ENCODE measurements at regions not wholly inside any gene's neighbourhood (a gene's known extent, or its start where the extent isn't known, plus 50 kb on each side); places are given as distances from the start of the nearest gene placed in this dataset.

- no peak for TF ChIP-seq EZH2 (IDR thresholded peaks at IDR 0.05; ENCODE audit: borderline replicate concordance, control insufficient read depth, low read depth, low read length)
Observed at GRCh38 chr16:59892376-59892775, 1158.3 kb upstream of the GOT2 start (continued).

DNA sequence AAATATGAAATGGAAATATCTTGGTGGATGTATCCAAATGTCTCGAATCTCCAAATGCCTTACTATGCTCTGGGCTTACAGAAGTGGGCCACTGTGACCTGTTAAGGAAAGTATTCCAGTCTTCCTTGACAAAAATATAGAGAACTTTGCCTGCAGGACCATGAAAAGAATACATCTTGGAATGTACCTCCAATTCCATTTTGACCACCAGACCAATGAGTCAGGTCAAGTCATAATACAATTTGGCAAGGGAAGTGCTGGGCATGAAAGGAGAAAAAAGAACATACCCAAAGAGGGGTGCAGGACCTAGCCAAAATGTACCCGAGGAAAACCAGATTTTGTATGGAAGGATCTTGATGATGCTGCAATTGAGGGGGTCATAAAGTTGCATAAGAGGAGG lies 1153.7 kb upstream of the GOT2 start:
- H3K36me3 ChIP-seq (ENCODE audit: control insufficient read depth in 2 of 2, insufficient read depth in 2 of 2, low read length in 1 of 2): no peaks in the 10 kb centered on the region
- POLR2A ChIA-PET: no interaction called here
- in situ Hi-C loops (cut with MboI) (no loop called here), intact Hi-C loops (cut with micrococcal nuclease; ENCODE audit: unreplicated experiment) (no loop called here)
- WGBS (ENCODE audit: insufficient coverage, insufficient replicate concordance, low lambda C conversion rate, missing lambda C conversion rate): 5% methylated on average over 2 of the region's 2 CpGs
- H3K27ac ChIP-seq (ENCODE audit: control insufficient read depth, insufficient read depth): no peak overlapping the region
- CTCF ChIA-PET: no interaction called here
- H4K20me1 ChIP-seq (ENCODE audit: control insufficient read depth, insufficient read depth): no peaks in the 10 kb centered on the region
- FAIRE-seq: no peak
- BruUV-seq (replicated peaks): no TSS peak
- RAD21 ChIA-PET (ENCODE audit: unreplicated experiment): no interaction called here
- H3K79me2 ChIP-seq (ENCODE audit: control insufficient read depth, insufficient read depth, low read length): no peaks in the 10 kb centered on the region
- no peak for TF ChIP-seq YY1 (IDR thresholded peaks at IDR 0.05; ENCODE audit: low read depth, low read length)
- H3K4me3 ChIP-seq: no peak overlapping the region
- no peaks in the 10 kb centered on the region for H3K4me1 ChIP-seq (ENCODE audit: control insufficient read depth, insufficient read depth, low read length)
- no peak overlapping the region for H3K9ac ChIP-seq (ENCODE audit: control insufficient read depth, insufficient read depth, low read length)
- no peaks in the 10 kb centered on the region for H3K9me3 ChIP-seq (replicated peaks; ENCODE audit: control insufficient read depth, insufficient read depth, low read length)
- no peak for DNase-seq (ENCODE audit: low read depth, low spot score)
- H3K4me2 ChIP-seq (ENCODE audit: control insufficient read depth, insufficient read depth): no peak overlapping the region
- no peaks in the 10 kb centered on the region for H3K27me3 ChIP-seq (replicated peaks in 1 of 2; ENCODE audit: control insufficient read depth in 2 of 2, insufficient read depth in 2 of 2, low read length in 1 of 2)
- SMC1A ChIA-PET (ENCODE audit: uncharacterized antibody, unreplicated experiment): no interaction called here
- H2AFZ ChIP-seq (ENCODE audit: control insufficient read depth, low read depth, low read length): no peak overlapping the region
- no peak for ATAC-seq

DNA sequence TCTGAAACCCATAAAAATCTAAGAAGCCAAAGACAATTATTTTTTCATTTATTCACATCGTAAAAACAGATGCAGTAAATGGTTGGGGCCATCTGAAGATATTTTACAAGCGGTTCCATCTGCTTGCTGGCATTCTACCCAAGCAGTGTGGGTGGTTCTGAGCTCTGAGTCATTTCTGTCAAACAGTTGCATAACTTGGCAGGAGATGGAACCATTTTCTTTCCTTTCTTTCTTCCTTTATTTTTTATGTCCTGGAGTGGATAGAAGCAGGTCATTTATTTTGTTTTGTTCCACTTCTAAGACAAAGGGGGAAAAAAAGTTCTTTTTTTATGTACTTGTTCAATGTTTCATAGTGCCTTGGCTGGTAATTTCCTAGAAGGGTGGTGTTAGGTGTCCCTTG lies 1151.9 kb upstream of the GOT2 start:
- Histone ChIP-seq H2AFZ (ENCODE audit: control insufficient read depth, low read depth, low read length) (no peak overlapping the region), H3K27me3 (replicated peaks in 1 of 2; ENCODE audit: control insufficient read depth in 2 of 2, insufficient read depth in 2 of 2, low read length in 1 of 2) (no peaks in the 10 kb centered on the region), H3K9me3 (replicated peaks; ENCODE audit: control insufficient read depth, insufficient read depth, low read length) (no peaks in the 10 kb centered on the region), H3K36me3 (ENCODE audit: control insufficient read depth in 2 of 2, insufficient read depth in 2 of 2, low read length in 1 of 2) (no peaks in the 10 kb centered on the region), H3K4me3 (no peak overlapping the region), H3K4me2 (ENCODE audit: control insufficient read depth, insufficient read depth) (no peak overlapping the region), H3K9ac (ENCODE audit: control insufficient read depth, insufficient read depth, low read length) (no peak overlapping the region), H3K79me2 (ENCODE audit: control insufficient read depth, insufficient read depth, low read length) (no peaks in the 10 kb centered on the region), H3K4me1 (ENCODE audit: control insufficient read depth, insufficient read depth, low read length) (no peaks in the 10 kb centered on the region), H3K27ac (ENCODE audit: control insufficient read depth, insufficient read depth) (no peak overlapping the region), H4K20me1 (ENCODE audit: control insufficient read depth, insufficient read depth) (no peaks in the 10 kb centered on the region)
- DNase-seq (ENCODE audit: low read depth, low spot score) (no peak), FAIRE-seq (no peak), ATAC-seq (no peak)
- in situ Hi-C loops (cut with MboI) (no loop called here), intact Hi-C loops (cut with micrococcal nuclease; ENCODE audit: unreplicated experiment) (no loop called here)
- ChIA-PET POLR2A (no interaction called here), RAD21 (ENCODE audit: unreplicated experiment) (no interaction called here), SMC1A (ENCODE audit: uncharacterized antibody, unreplicated experiment) (no interaction called here), CTCF (no interaction called here)
- 3% methylated on average over 2 of the region's 2 CpGs for WGBS (ENCODE audit: insufficient coverage, insufficient replicate concordance, low lambda C conversion rate, missing lambda C conversion rate)
- no TSS peak for BruUV-seq (replicated peaks)
- TF ChIP-seq SP1 (IDR thresholded peaks at IDR 0.05; ENCODE audit: low read depth, low read length) (no peak), BRCA1 (IDR thresholded peaks at IDR 0.05; ENCODE audit: low read depth, low read length) (no peak), CHD1 (IDR thresholded peaks at IDR 0.05; ENCODE audit: low read depth, low read length) (no peak), MXI1 (IDR thresholded peaks at IDR 0.05; ENCODE audit: low read depth, low read length) (no peak), ZNF592 (IDR thresholded peaks at IDR 0.05) (no peak), MEF2B (IDR thresholded peaks at IDR 0.05; ENCODE audit: partially characterized antibody, poor library complexity, severe bottlenecking) (no peak), WRNIP1 (IDR thresholded peaks at IDR 0.05; ENCODE audit: borderline replicate concordance, low read depth, low read length) (no peak), CREB1 (IDR thresholded peaks at IDR 0.05; ENCODE audit: low read depth) (no peak)
- TF ChIP-seq, protein P1, sequence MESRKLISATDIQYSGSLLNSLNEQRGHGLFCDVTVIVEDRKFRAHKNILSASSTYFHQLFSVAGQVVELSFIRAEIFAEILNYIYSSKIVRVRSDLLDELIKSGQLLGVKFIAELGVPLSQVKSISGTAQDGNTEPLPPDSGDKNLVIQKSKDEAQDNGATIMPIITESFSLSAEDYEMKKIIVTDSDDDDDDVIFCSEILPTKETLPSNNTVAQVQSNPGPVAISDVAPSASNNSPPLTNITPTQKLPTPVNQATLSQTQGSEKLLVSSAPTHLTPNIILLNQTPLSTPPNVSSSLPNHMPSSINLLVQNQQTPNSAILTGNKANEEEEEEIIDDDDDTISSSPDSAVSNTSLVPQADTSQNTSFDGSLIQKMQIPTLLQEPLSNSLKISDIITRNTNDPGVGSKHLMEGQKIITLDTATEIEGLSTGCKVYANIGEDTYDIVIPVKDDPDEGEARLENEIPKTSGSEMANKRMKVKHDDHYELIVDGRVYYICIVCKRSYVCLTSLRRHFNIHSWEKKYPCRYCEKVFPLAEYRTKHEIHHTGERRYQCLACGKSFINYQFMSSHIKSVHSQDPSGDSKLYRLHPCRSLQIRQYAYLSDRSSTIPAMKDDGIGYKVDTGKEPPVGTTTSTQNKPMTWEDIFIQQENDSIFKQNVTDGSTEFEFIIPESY (IDR thresholded peaks at IDR 0.05): no peak
